CD14-positive monocyte (primary cell): ENCODE measurements at regions not wholly inside any gene's neighbourhood (a gene's known extent, or its start where the extent isn't known, plus 50 kb on each side); places are given as distances from the start of the nearest gene placed in this dataset.
"Not testable (repeated sequence)": the region's sequence is repeated elsewhere in the genome, so short reads cannot be mapped to it uniquely, and the experiment has no call there.

Experiments
- DNase-seq, 3 donors: peaks; one replicate each; pipeline ENCODE4 v3.0.0-alpha.2; 2011 to 2022
- H2AFZ ChIP-seq: 2 replicates; pipeline ENCODE4 v1.6.0; 2012; ENCODE audit warnings: mild to moderate bottlenecking, low read depth, low read length, inconsistent platforms; ENCODE audit not compliant: insufficient read depth, poor library complexity, severe bottlenecking
- H3K27ac ChIP-seq, 2 donors: 1 replicate in 1 of 2; 2 replicates in 1 of 2; pipeline ENCODE4 v1.5.1; 2012 to 2013; ENCODE audit warnings: low read length in 2 of 2, control low read depth in 1 of 2, inconsistent platforms in 1 of 2, low read depth in 1 of 2, mild to moderate bottlenecking in 1 of 2
- H3K27me3 ChIP-seq, 2 donors: one replicate each; pipeline versions ENCODE4 v1.6.0 to v1.6.1; 2011 to 2013; ENCODE audit warnings: low read length in 2 of 2; ENCODE audit not compliant: control insufficient read depth in 2 of 2, insufficient read depth in 2 of 2
- H3K36me3 ChIP-seq, 2 donors: replicated peaks in 1 of 2; 1 replicate in 1 of 2; 2 replicates in 1 of 2; pipeline versions ENCODE4 v1.5.1 to v1.6.1; 2012 to 2013; ENCODE audit warnings: low read length in 2 of 2, control low read depth in 1 of 2, inconsistent platforms in 1 of 2, mild to moderate bottlenecking in 1 of 2; ENCODE audit not compliant: insufficient read depth in 2 of 2, control insufficient read depth in 1 of 2
- H3K4me1 ChIP-seq, 2 donors: 1 replicate in 1 of 2; 2 replicates in 1 of 2; pipeline versions ENCODE4 v1.5.1 to v1.6.1; 2012 to 2013; ENCODE audit warnings: low read length in 2 of 2, control low read depth in 1 of 2, inconsistent platforms in 1 of 2, mild to moderate bottlenecking in 1 of 2, moderate library complexity in 1 of 2; ENCODE audit not compliant: insufficient read depth in 2 of 2, control insufficient read depth in 1 of 2
- H3K4me2 ChIP-seq: replicated peaks from 2 replicates; pipeline ENCODE3; 2012; ENCODE audit warnings: low read length, moderate library complexity, mild to moderate bottlenecking; ENCODE audit not compliant: poor library complexity, severe bottlenecking; ENCODE audit errors: extremely low read depth
- H3K4me3 ChIP-seq, 3 experiments: fragments of 200-600 bp in 1 of 3; sonication (generic) in 1 of 3; replicated peaks in 1 of 3; 1 replicate in 2 of 3; 2 replicates in 1 of 3; pipeline ENCODE4 v1.5.1; 2011 to 2013; ENCODE audit warnings: low read length in 3 of 3, mild to moderate bottlenecking in 3 of 3, control low read depth in 2 of 3, low read depth in 2 of 3, inconsistent platforms in 1 of 3, moderate library complexity in 1 of 3
- H3K79me2 ChIP-seq: 2 replicates; pipeline ENCODE4 v1.6.0; 2012; ENCODE audit warnings: mild to moderate bottlenecking, control low read depth, inconsistent platforms, low read length, moderate library complexity; ENCODE audit not compliant: insufficient read depth
- H3K9ac ChIP-seq: 2 replicates; pipeline ENCODE4 v1.6.0; 2017; ENCODE audit warnings: low read length, mild to moderate bottlenecking; ENCODE audit not compliant: insufficient read depth, poor library complexity, severe bottlenecking
- H3K9me3 ChIP-seq, 2 donors: replicated peaks in 1 of 2; 1 replicate in 1 of 2; 2 replicates in 1 of 2; pipeline versions ENCODE4 v1.5.1 to v1.6.1; 2012 to 2013; ENCODE audit warnings: low read length in 2 of 2, control low read depth in 1 of 2; ENCODE audit not compliant: control insufficient read depth in 1 of 2, insufficient read depth in 1 of 2
- H4K20me1 ChIP-seq: 2 replicates; pipeline ENCODE4 v1.6.0; 2012; ENCODE audit warnings: mild to moderate bottlenecking, low read length, control low read depth, moderate library complexity; ENCODE audit not compliant: insufficient read depth
- H3K27ac Mint-ChIP-seq, 7 donors: one replicate each; pipeline ENCODE4 v1.8.0; 2020; ENCODE audit warnings: mild to moderate bottlenecking in 7 of 7, mixed read lengths in 7 of 7, moderate library complexity in 6 of 7, inconsistent platforms in 2 of 7
- H3K27me3 Mint-ChIP-seq, 3 donors: one replicate each; pipeline ENCODE4 v1.8.0; 2021 to 2022; ENCODE audit warnings: low read depth in 3 of 3, mild to moderate bottlenecking in 3 of 3, mixed read lengths in 3 of 3, moderate library complexity in 3 of 3, inconsistent platforms in 1 of 3
- H3K36me3 Mint-ChIP-seq, 2 donors: one replicate each; pipeline ENCODE4 v1.8.0; 2020; ENCODE audit warnings: mixed read lengths in 2 of 2, inconsistent platforms in 1 of 2, mild to moderate bottlenecking in 1 of 2
- H3K4me1 Mint-ChIP-seq: one replicate; pipeline ENCODE4 v1.8.0; 2020; ENCODE audit warnings: mild to moderate bottlenecking, mixed read lengths
- H3K4me3 Mint-ChIP-seq, 2 donors: one replicate each; pipeline ENCODE4 v1.8.0; 2020; ENCODE audit warnings: mild to moderate bottlenecking in 2 of 2, mixed read lengths in 2 of 2, moderate library complexity in 1 of 2
- H3K9me3 Mint-ChIP-seq, 7 donors: one replicate each; pipeline ENCODE4 v1.8.0; 2020 to 2022; ENCODE audit warnings: mixed read lengths in 7 of 7, mild to moderate bottlenecking in 6 of 7, moderate library complexity in 6 of 7, inconsistent platforms in 2 of 7
- CTCF ChIP-seq: fragments of 200-600 bp; IDR thresholded peaks from one replicate; pipeline ENCODE4 v1.8.0; 2022; ENCODE audit warnings: antibody characterized with exemption, mild to moderate bottlenecking
- WGBS: methylation state at CpG from one replicate; pipeline ENCODE4 v1.1.5; 2013; ENCODE audit warnings: missing lambda C conversion rate; ENCODE audit not compliant: insufficient coverage; 5-methylcytosine and 5-hydroxymethylcytosine counted together
- intact Hi-C, 2 donors: fragments of 100-400 bp; cut with micrococcal nuclease; formaldehyde crosslinking; loops; one replicate each; pipeline versions ENCODE4 v1.15.0 to v1.15.1; 2023

GRCh38 chr4:189610571-189610970 is 330.1 kb upstream of the FRG1 start:
- peak overlapping the region in 5 of 7 donors; percentile 16 to 73 (median 22) for H3K27ac Mint-ChIP-seq
- H3K9ac ChIP-seq, H3K27me3 ChIP-seq, H3K4me2 ChIP-seq, H3K36me3 Mint-ChIP-seq, H3K36me3 ChIP-seq, intact Hi-C loops, H3K4me3 Mint-ChIP-seq, H3K4me3 ChIP-seq, H4K20me1 ChIP-seq, H3K27me3 Mint-ChIP-seq, H2AFZ ChIP-seq, H3K79me2 ChIP-seq: not testable (repeated sequence)
- Histone ChIP-seq H3K4me1 (peaks cover 4 to 14% of the 10 kb centered on the region in 2 donors), H3K27ac (peak overlapping the region in 1 of 2 donors; percentile 4), H3K9me3 (peaks cover 5 to 16% of the 10 kb centered on the region in 2 donors)
- peaks cover 13% of the 10 kb centered on the region for H3K4me1 Mint-ChIP-seq
- peaks cover 2 to 13% (median 10%) of the 10 kb centered on the region in 7 donors for H3K9me3 Mint-ChIP-seq
- DNase-seq: peak; percentile 44 to 83 (median 53)
- WGBS: 16% methylated on average over 2 of the region's 4 CpGs

GRCh38 chr4:189613207-189613606 is 327.5 kb upstream of the FRG1 start:
- peak overlapping the region; percentile 0 for H2AFZ ChIP-seq
- no peak overlapping the region for H3K27ac ChIP-seq
- TF ChIP-seq CTCF: no peak
- no peaks in the 10 kb centered on the region for H3K36me3 ChIP-seq
- H4K20me1 ChIP-seq: no peaks in the 10 kb centered on the region
- H3K9me3 ChIP-seq: peaks cover 7 to 20% of the 10 kb centered on the region in 2 donors
- peak; percentile 12 to 78 (median 20) for DNase-seq
- H3K9ac ChIP-seq: no peak overlapping the region
- Mint-ChIP-seq H3K36me3 (no peaks in the 10 kb centered on the region), H3K27me3 (peaks cover 0 to 1% (median 0%) of the 10 kb centered on the region in 3 donors), H3K4me1 (peaks cover 13% of the 10 kb centered on the region), H3K27ac (peak overlapping the region in 4 of 7 donors; percentile 22 to 71 (median 62)), H3K4me3 (no peak overlapping the region), H3K9me3 (peaks cover 8 to 21% (median 18%) of the 10 kb centered on the region in 7 donors)
- intact Hi-C loops: no loop called here
- no peak overlapping the region for H3K4me3 ChIP-seq
- no peaks in the 10 kb centered on the region for H3K27me3 ChIP-seq
- no peaks in the 10 kb centered on the region for H3K79me2 ChIP-seq
- H3K4me2 ChIP-seq: no peak overlapping the region
- WGBS: 80% methylated on average over 1 of the region's 4 CpGs
- H3K4me1 ChIP-seq: peaks cover 4 to 14% of the 10 kb centered on the region in 2 donors
